ENCODE measurements at regions not wholly inside any gene's neighbourhood (a gene's known extent, or its start where the extent isn't known, plus 50 kb on each side); places are given as distances from the start of the nearest gene placed in this dataset.

DNA sequence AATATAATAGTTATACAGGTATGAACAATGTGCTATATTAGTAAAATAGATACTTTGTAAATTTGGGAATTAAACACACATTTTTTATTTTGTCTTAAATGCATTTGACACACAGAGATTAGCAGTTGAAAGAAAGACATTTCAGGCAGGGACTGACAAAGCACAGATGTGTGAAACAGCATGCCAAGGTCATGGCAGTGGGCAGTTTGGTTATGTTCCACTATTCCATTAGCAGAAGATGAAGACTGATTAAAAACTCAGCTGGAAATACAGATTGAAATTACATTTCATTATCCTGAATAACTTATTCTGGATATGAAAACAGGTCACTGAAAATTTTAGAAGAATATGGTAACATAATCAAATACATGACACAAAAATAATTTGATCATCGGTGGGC, 669.8 kb upstream of the LRFN5 start:
- TF ChIP-seq EHMT2 (IDR thresholded peaks at IDR 0.05; ENCODE audit: low read depth) (no peak), MYC (IDR thresholded peaks at IDR 0.05; ENCODE audit: borderline replicate concordance, low read length) (no peak), CHD2 (IDR thresholded peaks at IDR 0.05; ENCODE audit: low read length, partially characterized antibody) (no peak), CBX8 (IDR thresholded peaks at IDR 0.05) (no peak), RCOR1 (IDR thresholded peaks at IDR 0.05; ENCODE audit: low read depth, low read length) (no peak), POLR2A (IDR thresholded peaks at IDR 0.05; ENCODE audit: low read length) (no peak), POLR2AphosphoS2 (conservative IDR thresholded peaks at IDR 0.05; ENCODE audit: low read length) (no peak), EP300 (IDR thresholded peaks at IDR 0.05) (no peak)
- TF ChIP-seq, protein P1, sequence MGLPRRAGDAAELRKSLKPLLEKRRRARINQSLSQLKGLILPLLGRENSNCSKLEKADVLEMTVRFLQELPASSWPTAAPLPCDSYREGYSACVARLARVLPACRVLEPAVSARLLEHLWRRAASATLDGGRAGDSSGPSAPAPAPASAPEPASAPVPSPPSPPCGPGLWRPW (IDR thresholded peaks at IDR 0.05), result no peak
- TF ChIP-seq, protein P2, sequence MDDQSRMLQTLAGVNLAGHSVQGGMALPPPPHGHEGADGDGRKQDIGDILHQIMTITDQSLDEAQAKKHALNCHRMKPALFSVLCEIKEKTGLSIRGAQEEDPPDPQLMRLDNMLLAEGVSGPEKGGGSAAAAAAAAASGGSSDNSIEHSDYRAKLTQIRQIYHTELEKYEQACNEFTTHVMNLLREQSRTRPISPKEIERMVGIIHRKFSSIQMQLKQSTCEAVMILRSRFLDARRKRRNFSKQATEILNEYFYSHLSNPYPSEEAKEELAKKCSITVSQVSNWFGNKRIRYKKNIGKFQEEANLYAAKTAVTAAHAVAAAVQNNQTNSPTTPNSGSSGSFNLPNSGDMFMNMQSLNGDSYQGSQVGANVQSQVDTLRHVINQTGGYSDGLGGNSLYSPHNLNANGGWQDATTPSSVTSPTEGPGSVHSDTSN (IDR thresholded peaks at IDR 0.05), result no peak
- TF ChIP-seq, protein P3, sequence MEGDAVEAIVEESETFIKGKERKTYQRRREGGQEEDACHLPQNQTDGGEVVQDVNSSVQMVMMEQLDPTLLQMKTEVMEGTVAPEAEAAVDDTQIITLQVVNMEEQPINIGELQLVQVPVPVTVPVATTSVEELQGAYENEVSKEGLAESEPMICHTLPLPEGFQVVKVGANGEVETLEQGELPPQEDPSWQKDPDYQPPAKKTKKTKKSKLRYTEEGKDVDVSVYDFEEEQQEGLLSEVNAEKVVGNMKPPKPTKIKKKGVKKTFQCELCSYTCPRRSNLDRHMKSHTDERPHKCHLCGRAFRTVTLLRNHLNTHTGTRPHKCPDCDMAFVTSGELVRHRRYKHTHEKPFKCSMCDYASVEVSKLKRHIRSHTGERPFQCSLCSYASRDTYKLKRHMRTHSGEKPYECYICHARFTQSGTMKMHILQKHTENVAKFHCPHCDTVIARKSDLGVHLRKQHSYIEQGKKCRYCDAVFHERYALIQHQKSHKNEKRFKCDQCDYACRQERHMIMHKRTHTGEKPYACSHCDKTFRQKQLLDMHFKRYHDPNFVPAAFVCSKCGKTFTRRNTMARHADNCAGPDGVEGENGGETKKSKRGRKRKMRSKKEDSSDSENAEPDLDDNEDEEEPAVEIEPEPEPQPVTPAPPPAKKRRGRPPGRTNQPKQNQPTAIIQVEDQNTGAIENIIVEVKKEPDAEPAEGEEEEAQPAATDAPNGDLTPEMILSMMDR (IDR thresholded peaks at IDR 0.05), result no peak
- TF ChIP-seq, protein P4, sequence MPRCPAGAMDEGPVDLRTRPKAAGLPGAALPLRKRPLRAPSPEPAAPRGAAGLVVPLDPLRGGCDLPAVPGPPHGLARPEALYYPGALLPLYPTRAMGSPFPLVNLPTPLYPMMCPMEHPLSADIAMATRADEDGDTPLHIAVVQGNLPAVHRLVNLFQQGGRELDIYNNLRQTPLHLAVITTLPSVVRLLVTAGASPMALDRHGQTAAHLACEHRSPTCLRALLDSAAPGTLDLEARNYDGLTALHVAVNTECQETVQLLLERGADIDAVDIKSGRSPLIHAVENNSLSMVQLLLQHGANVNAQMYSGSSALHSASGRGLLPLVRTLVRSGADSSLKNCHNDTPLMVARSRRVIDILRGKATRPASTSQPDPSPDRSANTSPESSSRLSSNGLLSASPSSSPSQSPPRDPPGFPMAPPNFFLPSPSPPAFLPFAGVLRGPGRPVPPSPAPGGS (IDR thresholded peaks at IDR 0.05), result no peak

Data from A549 (cell line).